Right atrium auricular region (tissue), 2 donors: ENCODE measurements at regions not wholly inside any gene's neighbourhood (a gene's known extent, or its start where the extent isn't known, plus 50 kb on each side); places are given as distances from the start of the nearest gene placed in this dataset.

Experiments
- DNase-seq: peaks from one replicate; pipeline ENCODE4 v3.0.0-alpha.2; 2019; ENCODE audit warnings: low spot score
- H3K27ac ChIP-seq, 2 donors: fragments of 200-600 bp; sonication (generic); 1 replicate in 1 of 2; 2 replicates in 1 of 2; pipeline ENCODE4 v1.5.1; 2016 to 2019
- H3K27me3 ChIP-seq, 2 donors: fragments of 200-600 bp; sonication (generic); one replicate each; pipeline versions ENCODE4 v1.5.1 to v1.6.0; 2017 to 2019
- H3K36me3 ChIP-seq: fragments of 200-600 bp; sonication (generic); one replicate; pipeline ENCODE4 v1.5.1; 2016
- H3K4me1 ChIP-seq, 2 donors: fragments of 200-600 bp; sonication (generic); one replicate each; pipeline versions ENCODE4 v1.5.1 to v1.6.0; 2017 to 2019
- H3K4me3 ChIP-seq, 2 donors: fragments of 200-600 bp; sonication (generic); 1 replicate in 1 of 2; 2 replicates in 1 of 2; pipeline ENCODE4 v1.5.1; 2017 to 2019; ENCODE audit warnings: mild to moderate bottlenecking in 1 of 2, moderate library complexity in 1 of 2
- H3K9me3 ChIP-seq, 2 donors: fragments of 200-600 bp; sonication (generic); one replicate each; pipeline ENCODE4 v1.5.1; 2019
- TF ChIP-seq, protein P1 (sequence below), 2 donors: fragments of 200-600 bp; sonication (generic); IDR thresholded peaks; one replicate each; pipeline ENCODE4 v1.5.1; 2019; ENCODE audit warnings: antibody characterized with exemption in 2 of 2

DNA sequence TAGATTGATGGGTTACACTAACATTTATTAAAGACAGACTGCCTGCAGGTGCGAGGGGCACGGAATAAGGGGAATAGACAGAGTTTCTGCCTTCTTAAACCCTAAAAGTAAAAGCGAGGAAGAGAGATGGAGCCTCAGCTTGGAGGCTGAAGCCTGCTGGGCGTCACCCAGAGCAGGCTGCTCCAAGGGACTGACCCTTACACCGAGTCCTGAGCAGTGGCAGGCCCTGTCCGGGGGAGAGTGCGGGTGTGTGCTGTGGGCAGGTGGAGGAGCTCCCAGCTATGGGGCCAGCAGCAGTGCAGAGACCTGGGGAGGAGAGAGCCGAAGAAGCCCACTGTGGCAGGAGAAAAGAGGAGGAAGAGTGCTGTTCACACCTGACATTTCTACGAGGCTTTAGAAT is 86.4 kb downstream of the SOX1 start:
- Histone ChIP-seq H3K4me1 (no peaks in the 10 kb centered on the region), H3K9me3 (peaks cover 0 to 12% of the 10 kb centered on the region in 2 donors), H3K27me3 (no peaks in the 10 kb centered on the region), H3K4me3 (no peak overlapping the region), H3K36me3 (no peaks in the 10 kb centered on the region), H3K27ac (no peak overlapping the region)
- TF ChIP-seq, protein P1, sequence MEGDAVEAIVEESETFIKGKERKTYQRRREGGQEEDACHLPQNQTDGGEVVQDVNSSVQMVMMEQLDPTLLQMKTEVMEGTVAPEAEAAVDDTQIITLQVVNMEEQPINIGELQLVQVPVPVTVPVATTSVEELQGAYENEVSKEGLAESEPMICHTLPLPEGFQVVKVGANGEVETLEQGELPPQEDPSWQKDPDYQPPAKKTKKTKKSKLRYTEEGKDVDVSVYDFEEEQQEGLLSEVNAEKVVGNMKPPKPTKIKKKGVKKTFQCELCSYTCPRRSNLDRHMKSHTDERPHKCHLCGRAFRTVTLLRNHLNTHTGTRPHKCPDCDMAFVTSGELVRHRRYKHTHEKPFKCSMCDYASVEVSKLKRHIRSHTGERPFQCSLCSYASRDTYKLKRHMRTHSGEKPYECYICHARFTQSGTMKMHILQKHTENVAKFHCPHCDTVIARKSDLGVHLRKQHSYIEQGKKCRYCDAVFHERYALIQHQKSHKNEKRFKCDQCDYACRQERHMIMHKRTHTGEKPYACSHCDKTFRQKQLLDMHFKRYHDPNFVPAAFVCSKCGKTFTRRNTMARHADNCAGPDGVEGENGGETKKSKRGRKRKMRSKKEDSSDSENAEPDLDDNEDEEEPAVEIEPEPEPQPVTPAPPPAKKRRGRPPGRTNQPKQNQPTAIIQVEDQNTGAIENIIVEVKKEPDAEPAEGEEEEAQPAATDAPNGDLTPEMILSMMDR (IDR thresholded peaks at IDR 0.05) = no peak
- DNase-seq = no peak

DNA sequence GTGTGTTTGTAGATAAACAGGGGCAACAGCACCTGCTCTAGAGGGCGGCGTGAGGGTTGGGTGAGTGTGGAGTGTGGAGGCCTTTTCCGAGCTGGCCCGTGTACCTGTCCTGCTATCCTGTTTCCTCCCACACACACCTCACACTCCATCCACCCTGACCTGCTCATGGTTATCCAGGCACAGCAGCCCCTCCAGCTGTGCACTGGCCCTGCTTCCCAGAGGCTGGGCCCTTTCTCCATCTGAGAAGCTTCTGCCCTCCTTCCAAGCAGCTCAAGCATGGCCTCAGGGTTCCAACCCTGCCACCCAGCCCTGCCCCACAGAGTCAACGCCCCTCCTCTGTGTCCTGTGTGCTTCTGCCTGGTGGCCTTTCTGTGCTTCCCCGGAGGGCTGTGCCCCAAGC is 86.9 kb downstream of the SOX1 start:
- Histone ChIP-seq H3K4me1 (no peaks in the 10 kb centered on the region), H3K27ac (no peak overlapping the region), H3K4me3 (no peak overlapping the region), H3K27me3 (no peaks in the 10 kb centered on the region), H3K36me3 (no peaks in the 10 kb centered on the region), H3K9me3 (peaks cover 0 to 12% of the 10 kb centered on the region in 2 donors)
- no peak for DNase-seq
- TF ChIP-seq, protein P1 (IDR thresholded peaks at IDR 0.05) = no peak

DNA sequence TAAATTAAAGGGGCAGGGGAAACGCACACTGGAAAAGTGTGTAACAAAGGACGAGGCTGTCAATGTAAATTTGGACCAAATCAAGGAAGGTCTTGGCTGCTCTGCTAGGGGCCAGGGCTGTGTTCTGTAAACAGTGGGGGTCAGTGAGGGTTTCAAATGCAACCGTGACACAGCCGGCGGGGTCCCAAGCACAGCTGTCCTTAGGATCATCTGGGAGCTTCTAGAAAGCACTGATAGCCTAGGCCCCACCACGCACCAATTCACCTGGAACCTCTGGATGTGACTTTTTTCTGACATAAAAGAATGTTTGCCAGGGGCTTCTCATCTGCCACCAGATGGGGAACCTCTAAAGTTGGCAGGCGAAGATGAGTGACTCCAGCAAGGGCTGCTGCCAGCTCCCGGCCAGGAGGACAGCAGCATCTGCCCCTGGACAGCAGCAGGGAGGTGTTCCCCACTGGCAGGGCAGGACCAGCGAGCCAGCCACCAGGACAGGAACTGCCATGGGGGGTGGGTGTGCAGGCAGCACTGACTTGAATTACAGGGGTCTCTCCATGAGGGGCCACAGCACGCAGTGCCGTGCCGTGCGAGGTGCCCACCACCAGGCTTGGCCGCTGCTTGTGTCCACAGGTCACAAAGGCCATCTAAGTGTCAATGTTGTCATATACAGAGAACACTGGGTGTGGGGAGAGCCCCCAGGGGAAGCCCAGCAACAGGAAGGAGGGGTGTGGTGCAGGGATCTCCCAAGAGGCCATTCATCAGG is 87.5 kb downstream of the SOX1 start:
- TF ChIP-seq, protein P1 (IDR thresholded peaks at IDR 0.05) = no peak
- DNase-seq = no peak
- peaks cover 0 to 12% of the 10 kb centered on the region in 2 donors for H3K9me3 ChIP-seq
- no peak overlapping the region for H3K4me3 ChIP-seq
- H3K36me3 ChIP-seq = no peaks in the 10 kb centered on the region
- no peak overlapping the region for H3K27ac ChIP-seq
- no peaks in the 10 kb centered on the region for H3K27me3 ChIP-seq
- no peaks in the 10 kb centered on the region for H3K4me1 ChIP-seq

DNA sequence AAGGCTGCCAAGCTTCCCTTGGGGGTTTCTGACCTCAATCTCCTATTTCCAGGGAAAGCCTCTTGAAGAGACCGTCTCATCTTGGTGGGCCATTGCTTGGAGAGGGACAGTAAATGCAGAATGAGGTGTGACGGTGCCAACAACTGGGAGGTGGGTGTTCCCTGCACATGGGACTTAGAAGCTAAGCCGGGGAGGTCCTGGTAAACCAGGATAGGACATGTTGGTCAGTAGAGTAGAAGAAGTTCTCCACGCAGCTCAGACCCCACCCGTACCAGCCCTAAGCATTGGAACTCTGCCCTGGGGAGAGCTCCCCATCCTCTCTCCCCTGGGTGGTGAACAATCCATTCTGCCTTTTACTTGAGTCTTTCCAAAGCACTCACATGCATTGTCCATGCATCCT is 92.0 kb downstream of the SOX1 start:
- DNase-seq = no peak
- peaks cover 0 to 12% of the 10 kb centered on the region in 2 donors for H3K9me3 ChIP-seq
- no peak overlapping the region for H3K27ac ChIP-seq
- no peaks in the 10 kb centered on the region for H3K4me1 ChIP-seq
- no peaks in the 10 kb centered on the region for H3K36me3 ChIP-seq
- H3K27me3 ChIP-seq = no peaks in the 10 kb centered on the region
- TF ChIP-seq, protein P1 (IDR thresholded peaks at IDR 0.05) = no peak
- no peak overlapping the region for H3K4me3 ChIP-seq

DNA sequence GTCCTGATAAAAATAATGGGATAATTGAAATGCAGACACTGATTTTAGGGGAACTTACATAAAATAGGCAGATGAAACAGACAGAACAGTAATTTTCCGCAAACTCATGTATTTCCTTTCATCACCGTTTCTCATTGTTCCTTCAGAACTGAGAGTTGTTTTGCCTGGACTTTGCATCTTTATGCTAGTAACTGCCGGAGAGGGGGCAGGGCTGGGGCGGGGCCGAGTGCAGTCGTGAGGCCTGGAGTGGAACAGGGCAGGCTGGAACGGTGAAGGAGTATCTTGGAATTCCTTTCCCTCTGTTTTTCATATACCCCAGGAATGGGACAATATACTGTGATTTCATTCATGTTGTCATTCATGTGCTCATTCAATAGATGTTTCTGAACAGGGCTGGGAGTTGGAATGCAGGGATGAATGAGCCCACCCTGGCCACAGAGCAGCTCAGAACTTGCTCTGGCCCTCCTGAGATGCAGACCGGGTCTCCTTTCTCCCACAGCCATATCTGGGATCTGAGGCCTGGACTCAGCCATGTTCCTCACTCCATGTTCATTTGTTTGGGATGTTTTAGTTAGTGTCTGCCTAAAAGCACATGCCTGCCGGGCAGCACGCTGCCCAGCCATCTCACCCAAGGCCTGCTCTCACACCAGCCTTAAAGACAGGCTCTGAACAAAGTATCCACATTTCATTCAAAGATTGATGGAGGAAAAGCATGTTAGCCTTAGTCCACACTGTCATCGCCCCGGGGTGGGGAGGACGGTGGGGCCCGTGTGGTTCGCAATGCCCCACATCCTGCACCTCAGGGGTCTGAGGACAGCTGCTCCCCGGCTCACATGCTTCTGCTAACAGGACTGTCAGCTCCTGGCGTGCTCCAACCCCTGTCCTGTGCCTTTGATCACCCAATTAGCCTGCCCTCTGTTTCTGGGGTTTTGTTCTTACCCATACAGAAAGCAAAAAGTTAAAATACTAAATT is 92.9 kb downstream of the SOX1 start:
- DNase-seq = no peak

More for the DNA sequence above, 92.9 kb downstream of the SOX1 start:
- TF ChIP-seq, protein P1 (IDR thresholded peaks at IDR 0.05) = no peak
- Histone ChIP-seq H3K36me3 (no peaks in the 10 kb centered on the region), H3K4me1 (no peaks in the 10 kb centered on the region), H3K27ac (no peak overlapping the region), H3K27me3 (no peaks in the 10 kb centered on the region), H3K9me3 (peaks cover 0 to 12% of the 10 kb centered on the region in 2 donors), H3K4me3 (no peak overlapping the region)
